Fibroblast of peridontal ligament (primary cell): ENCODE measurements at regions not wholly inside any gene's neighbourhood (a gene's known extent, or its start where the extent isn't known, plus 50 kb on each side); places are given as distances from the start of the nearest gene placed in this dataset.

Experiments
- DNase-seq: peaks from one replicate; pipeline ENCODE4 v3.0.0-alpha.2; 2010; ENCODE audit errors: extremely low read depth

- no peak for DNase-seq
Observed at GRCh38 chr13:102993348-102993747, 72.9 kb downstream of the SLC10A2 start.

DNA sequence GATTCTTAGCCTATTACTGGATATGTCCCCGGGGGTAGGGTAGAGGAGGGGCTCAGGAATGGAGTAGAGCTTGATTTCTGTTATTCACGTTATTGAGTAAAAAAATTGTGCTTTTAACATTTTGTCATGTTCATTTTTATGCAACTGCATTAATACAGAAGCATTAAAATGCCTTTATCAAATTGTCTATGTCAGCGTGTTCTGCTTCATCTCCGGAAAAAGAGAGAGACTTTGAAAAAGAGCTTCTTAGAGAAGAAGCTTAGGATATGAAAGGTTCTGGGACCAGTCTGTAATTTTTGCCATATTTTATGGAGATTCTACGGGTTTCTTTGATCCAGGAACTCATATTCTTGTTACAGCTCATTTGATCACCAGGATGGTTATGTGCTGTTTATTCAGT is 82.0 kb downstream of the SLC10A2 start:
- DNase-seq, result no peak

DNA sequence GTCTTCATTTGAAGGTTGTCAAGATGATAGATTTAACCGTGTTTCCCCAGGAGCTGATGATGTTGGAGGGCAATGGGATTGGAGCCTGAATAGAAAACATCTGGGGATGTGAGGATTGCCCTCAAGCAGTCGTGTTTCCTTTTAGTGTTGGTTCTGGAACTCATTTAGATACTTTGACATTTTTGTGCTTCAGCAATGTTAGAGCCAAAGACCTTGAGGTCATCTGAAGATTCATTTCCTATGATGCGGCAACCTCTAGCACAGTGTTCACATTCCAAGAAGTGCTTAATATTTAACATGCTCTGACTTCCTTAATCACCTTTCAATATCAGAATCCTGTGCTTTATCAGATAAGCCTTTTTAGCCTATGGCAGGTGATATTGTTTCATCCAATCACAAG is 82.7 kb downstream of the SLC10A2 start:
- peak; percentile 1 for DNase-seq

GRCh38 chr13:102980331-102980982 is 85.8 kb downstream of the SLC10A2 start:
- DNase-seq, result no peak

GRCh38 chr13:102978168-102978567 is 88.0 kb downstream of the SLC10A2 start:
- DNase-seq, result no peak

- no peak for DNase-seq
Observed at GRCh38 chr13:102977471-102977870, 88.7 kb downstream of the SLC10A2 start.

DNA sequence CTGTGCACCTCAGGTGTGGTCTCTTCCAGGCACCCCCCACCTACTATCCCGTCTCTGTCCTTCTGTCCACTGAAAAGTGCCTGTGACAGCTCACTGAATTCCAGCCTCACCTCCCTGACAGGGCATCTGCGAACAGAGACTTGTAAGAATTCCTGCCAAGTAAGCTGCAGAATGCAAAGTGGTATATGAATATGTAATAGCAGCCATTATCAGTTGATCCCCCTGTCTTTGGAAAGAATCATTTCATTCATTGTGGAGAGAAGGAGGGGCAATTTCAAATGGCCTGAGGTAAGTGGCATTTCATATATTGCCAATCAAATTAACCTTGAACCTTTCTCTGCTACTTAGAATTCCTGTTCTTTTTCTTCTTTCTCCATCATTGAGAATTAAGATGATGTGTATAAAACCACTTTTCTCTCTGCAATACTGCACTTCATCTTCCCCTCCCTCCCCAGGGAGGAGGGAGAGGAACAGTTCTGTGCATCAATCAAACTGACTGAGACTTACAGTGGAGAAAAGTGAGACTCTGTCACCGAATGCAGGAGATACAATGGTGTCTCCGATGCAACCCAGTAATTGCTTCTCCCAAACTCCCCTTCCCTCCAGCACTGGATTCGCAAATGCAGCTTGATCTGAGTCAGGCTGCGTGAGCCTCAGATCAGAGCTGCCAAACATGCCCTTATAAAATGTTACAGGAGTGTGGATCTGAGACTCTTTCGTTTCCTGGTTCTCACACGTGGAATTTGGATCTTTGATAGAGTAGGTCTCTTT is 91.7 kb downstream of the SLC10A2 start:
- no peak for DNase-seq

- no peak for DNase-seq
Observed at GRCh38 chr13:102972191-102972590, 94.0 kb downstream of the SLC10A2 start.

DNA sequence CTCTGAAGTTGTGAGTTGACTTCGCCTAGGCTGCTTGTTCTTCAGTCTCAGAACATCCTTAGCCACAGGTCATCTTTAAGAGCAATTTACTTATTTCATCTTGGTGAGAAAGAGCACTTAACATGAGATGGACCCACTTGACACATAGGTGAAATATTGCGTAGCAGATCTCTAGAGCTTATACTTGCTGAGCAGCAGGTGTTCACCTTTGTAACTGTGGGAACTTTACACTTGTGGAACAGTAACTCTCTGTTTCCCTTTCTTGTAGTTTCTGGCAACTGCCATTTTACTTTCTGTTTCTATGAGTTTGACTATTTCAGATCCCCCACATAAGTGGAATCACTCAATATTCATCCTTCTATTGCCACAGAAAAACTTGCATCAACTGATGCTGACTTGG is 95.7 kb downstream of the SLC10A2 start:
- no peak for DNase-seq

DNA sequence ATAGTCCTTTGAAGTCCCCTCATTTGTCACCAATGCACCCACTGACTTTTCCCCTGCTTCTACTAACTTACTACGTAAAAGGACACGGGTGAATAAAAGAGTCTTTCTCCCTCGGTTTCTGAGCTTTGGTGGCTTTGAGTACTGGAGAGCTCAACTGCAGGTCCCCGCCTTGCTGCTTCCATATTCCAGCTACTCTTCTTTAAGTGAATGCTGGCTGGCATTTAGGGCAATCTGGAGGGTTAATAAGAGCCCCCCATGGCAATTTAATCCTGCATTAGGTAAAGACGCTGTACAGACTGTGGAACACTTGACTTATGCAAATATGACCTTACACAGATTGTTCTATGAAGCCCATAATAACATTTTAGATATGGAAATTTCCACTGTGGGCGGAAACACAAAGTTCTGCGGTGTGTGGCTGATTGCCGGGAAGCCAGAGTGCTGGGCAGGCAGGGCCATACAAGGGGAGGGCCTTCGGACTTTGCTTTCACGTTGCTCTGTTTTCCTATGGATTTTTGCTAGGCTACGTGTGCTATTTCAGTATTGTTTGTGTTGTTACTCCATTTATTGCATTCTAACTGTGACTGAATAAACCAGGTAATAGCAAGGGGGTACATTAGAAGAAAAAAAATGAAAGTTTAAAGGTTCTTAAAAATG is 97.5 kb downstream of the SLC10A2 start:
- DNase-seq, result no peak

GRCh38 chr13:102965802-102966201 is 100.4 kb downstream of the SLC10A2 start:
- no peak for DNase-seq

DNA sequence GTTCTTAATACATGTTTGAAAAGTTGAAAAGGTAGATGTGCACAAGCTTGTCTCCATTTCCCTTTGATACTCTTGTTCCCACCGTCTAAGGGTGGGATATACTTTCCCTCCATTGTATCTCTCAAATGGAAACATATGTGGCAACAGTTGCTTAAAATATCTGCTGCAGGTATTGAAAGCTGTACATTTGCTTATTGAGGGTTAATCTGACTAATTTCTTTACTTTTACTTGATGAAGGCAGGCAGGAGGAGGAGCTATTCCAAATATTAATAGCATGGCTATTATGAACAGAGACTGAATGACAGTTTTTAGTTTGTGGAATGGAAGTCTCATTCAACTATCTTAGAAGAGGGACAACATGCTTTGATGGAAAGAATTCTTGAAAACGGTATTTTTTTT is 103.8 kb downstream of the SLC10A2 start:
- DNase-seq, result no peak

- no peak for DNase-seq
Observed at GRCh38 chr13:102960959-102961358, 105.3 kb downstream of the SLC10A2 start.

DNA sequence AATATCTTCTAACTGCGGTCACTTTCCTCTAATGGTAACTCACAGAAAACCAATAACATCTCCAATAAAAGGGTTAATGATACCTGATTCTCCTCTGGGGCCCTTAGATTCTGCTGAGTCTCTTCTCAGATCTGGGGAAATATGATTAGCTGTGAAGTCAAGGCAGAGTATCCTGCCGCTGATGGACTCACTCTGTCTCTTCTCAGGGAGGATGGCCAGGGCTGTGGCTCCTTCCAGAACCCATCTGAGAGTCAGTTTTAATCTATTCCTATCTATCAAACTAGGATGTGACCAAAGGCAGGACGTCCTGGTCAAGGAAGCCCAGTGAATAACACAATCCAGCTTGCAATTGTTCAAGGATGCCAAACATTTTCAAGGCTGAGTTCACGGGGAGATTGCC is 109.8 kb downstream of the SLC10A2 start:
- DNase-seq, result no peak

DNA sequence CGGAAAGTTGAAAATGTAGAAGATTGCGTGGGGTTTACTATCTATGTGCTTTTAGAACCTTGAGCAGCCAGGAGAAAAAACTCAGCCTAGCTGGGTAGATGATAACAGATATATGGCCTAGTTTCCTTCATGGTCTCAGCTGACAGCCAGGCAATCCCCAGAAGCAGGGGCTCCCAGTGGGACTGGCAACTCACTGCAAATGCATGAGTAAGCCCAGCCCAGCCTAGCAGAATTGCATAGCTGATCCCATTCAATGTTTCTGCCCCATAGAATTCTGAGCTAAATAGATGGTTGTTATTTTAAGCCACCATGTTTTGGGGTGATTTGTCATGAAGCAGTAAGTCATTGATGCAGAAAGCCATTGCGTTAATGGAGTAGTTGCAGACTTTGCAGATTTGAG is 108.5 kb downstream of the ERCC5 start:
- DNase-seq, result no peak

- no peak for DNase-seq
Observed at GRCh38 chr13:102951808-102952207, 106.0 kb downstream of the ERCC5 start.

DNA sequence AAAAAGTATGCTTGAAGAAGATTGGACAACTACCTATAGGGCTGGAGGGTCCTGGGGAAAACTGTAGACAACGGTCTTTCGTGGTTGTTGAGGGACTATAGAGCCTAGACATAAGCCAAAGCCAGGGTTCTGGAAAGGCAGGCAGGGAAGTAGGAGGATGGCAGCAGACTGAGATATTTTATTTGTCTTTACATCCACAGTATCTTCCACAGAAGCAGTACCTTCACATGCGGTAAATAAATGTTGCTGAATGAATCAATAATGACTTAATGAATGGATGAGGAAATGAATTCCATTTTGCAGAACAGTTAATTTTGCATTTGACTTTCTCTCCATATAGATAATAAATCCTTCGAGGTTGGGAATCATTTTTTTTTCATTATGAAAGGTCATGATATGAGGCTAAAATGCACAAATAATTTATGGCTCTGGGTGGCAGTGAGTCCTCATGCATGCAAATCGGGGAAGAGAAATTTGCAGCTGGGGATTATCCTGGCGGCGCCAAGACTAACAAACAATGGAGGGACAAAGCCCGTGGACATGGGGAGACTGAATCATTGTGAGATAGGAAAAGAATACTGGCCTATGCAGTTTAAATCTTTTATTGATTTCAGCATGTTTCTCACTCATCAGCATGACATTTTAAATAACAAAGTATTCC is 102.0 kb downstream of the ERCC5 start:
- no peak for DNase-seq

DNA sequence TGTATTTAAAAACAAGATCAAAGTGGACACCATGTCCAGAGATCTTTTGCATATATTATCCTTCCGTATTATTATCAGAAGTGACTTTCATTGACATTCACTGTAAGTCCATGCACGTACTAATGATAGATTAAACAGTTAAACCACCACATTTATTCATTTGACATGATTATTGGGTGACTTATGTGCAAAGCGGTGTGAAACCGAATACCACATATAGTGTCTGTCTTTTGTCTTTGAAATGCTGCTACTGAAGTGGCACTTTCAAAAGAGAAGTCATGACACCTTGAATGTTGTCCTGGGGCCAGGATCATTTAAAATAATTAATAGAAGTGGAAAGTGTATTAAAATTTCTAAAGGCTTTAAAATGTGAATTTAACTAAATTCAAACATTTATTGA is 100.1 kb downstream of the ERCC5 start:
- no peak for DNase-seq

GRCh38 chr13:102945324-102945815 is 99.5 kb downstream of the ERCC5 start:
- DNase-seq, result no peak

DNA sequence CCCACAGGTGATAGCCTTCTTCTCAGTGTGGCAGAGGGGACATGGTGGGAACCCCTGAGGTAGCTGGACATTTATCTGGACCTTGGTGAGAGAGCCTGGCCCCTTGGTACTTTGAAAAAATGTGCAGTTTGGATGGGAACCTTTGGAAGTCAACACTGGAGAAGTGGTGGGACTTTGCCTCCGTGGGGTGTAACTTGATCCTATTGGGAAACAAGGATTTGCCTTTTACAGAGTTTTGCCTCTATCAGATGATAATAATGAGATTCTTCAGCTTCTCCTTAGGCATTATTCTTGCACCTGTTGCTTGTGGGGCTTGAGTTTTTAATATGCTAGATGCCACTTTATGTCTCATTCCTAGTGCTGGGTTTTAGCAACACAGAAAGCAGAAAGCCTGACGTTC is 99.0 kb downstream of the ERCC5 start:
- DNase-seq, result no peak

GRCh38 chr13:102940770-102941169 is 94.9 kb downstream of the ERCC5 start:
- no peak for DNase-seq

DNA sequence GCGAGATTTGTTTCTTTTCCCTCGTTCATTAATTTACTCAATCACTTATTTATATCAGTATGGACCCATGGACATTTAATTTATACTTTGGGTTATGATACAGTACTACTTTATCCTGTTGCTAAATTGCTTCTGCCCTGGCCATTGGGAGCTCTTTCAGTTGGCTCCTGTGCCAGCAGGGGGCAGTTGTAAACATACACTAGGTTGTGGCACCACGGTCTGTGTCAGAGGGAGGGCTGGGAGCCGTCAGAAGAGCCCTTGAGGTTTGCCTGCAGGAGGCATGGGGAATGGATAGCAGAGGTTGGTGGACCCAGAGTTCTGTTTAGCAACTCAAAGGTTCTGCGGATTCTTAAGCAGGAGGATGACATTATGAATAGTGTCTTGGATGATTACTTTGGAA is 94.3 kb downstream of the ERCC5 start:
- no peak for DNase-seq
